ENCODE measurements at regions not wholly inside any gene's neighbourhood (a gene's known extent, or its start where the extent isn't known, plus 50 kb on each side); places are given as distances from the start of the nearest gene placed in this dataset.

GRCh38 chr22:25482091-25482760 lies 82.2 kb upstream of the GRK3 start:
- H3K4me1 Mint-ChIP-seq (ENCODE audit: low read depth), result no peaks in the 10 kb centered on the region
- no peak for TF ChIP-seq CTCF (IDR thresholded peaks at IDR 0.05)
- no peak overlapping the region for H3K27ac Mint-ChIP-seq (ENCODE audit: unreplicated experiment)
- no peak overlapping the region for H3K4me3 Mint-ChIP-seq (ENCODE audit: unreplicated experiment)
- H3K9me3 Mint-ChIP-seq (ENCODE audit: low read depth), result peaks cover 9% of the 10 kb centered on the region
- peaks cover 40% of the 10 kb centered on the region for H3K36me3 Mint-ChIP-seq (ENCODE audit: low read depth)
- no peaks in the 10 kb centered on the region for H3K27me3 Mint-ChIP-seq (ENCODE audit: low read depth)
- DNase-seq (ENCODE audit: low spot score), result no peak

GRCh38 chr22:25482868-25483639 lies 81.4 kb upstream of the GRK3 start:
- H3K36me3 Mint-ChIP-seq (ENCODE audit: low read depth), result peaks cover 32% of the 10 kb centered on the region

GRCh38 chr22:25483931-25484330 lies 80.5 kb upstream of the GRK3 start:
- TF ChIP-seq CTCF (IDR thresholded peaks at IDR 0.05), result no peak

More at GRCh38 chr22:25482868-25483639, 81.4 kb upstream of the GRK3 start:
- Mint-ChIP-seq H3K27ac (ENCODE audit: unreplicated experiment) (no peak overlapping the region), H3K4me3 (ENCODE audit: unreplicated experiment) (no peak overlapping the region), H3K9me3 (ENCODE audit: low read depth) (peaks cover 4% of the 10 kb centered on the region), H3K27me3 (ENCODE audit: low read depth) (no peaks in the 10 kb centered on the region), H3K4me1 (ENCODE audit: low read depth) (peaks cover 6% of the 10 kb centered on the region)
- no peak for DNase-seq (ENCODE audit: low spot score)
- no peak for TF ChIP-seq CTCF (IDR thresholded peaks at IDR 0.05)

GRCh38 chr22:25484521-25485315 lies 79.8 kb upstream of the GRK3 start:
- no peak for DNase-seq (ENCODE audit: low spot score)
- Mint-ChIP-seq H3K36me3 (ENCODE audit: low read depth) (peaks cover 33% of the 10 kb centered on the region), H3K4me1 (ENCODE audit: low read depth) (peaks cover 15% of the 10 kb centered on the region), H3K4me3 (ENCODE audit: unreplicated experiment) (no peak overlapping the region), H3K27me3 (ENCODE audit: low read depth) (no peaks in the 10 kb centered on the region), H3K9me3 (ENCODE audit: low read depth) (peaks cover 4% of the 10 kb centered on the region), H3K27ac (ENCODE audit: unreplicated experiment) (no peak overlapping the region)
- no peak for TF ChIP-seq CTCF (IDR thresholded peaks at IDR 0.05)

More at GRCh38 chr22:25483931-25484330, 80.5 kb upstream of the GRK3 start:
- Mint-ChIP-seq H3K4me3 (ENCODE audit: unreplicated experiment) (no peak overlapping the region), H3K36me3 (ENCODE audit: low read depth) (peaks cover 32% of the 10 kb centered on the region), H3K4me1 (ENCODE audit: low read depth) (peaks cover 15% of the 10 kb centered on the region), H3K27me3 (ENCODE audit: low read depth) (no peaks in the 10 kb centered on the region), H3K9me3 (ENCODE audit: low read depth) (peaks cover 4% of the 10 kb centered on the region), H3K27ac (ENCODE audit: unreplicated experiment) (no peak overlapping the region)
- no peak for DNase-seq (ENCODE audit: low spot score)

All from chondrocyte (in vitro differentiated cells).